ENCODE measurements at regions not wholly inside any gene's neighbourhood (a gene's known extent, or its start where the extent isn't known, plus 50 kb on each side); places are given as distances from the start of the nearest gene placed in this dataset.

DNA sequence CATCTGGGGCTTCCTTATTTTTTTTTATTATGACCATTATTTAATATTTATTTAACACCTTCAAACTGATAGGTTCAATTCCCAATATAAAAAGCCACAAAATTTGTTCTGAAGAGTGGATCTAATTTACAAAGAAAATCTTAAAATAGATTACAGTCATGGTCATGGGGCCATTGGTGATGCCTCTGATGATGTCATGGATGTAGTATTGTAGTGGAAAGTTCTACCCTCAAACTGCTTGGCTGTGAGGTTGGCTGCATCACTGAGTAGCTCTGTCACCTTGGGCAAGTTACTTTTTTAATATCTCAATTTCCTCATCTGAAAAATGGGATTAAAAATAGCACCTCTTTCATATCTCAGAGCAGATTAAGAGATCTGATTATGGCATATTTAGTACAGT, 128.5 kb downstream of the DKK1 start:
- Histone ChIP-seq H3K4me3 (ENCODE audit: low read length) (no peak overlapping the region), H4K20me1 (ENCODE audit: insufficient read depth) (no peaks in the 10 kb centered on the region), H3K9ac (ENCODE audit: low read length) (no peak overlapping the region), H3K79me2 (replicated peaks; ENCODE audit: insufficient read depth, low read length) (no peaks in the 10 kb centered on the region), H3K9me3 (ENCODE audit: low read length) (no peaks in the 10 kb centered on the region), H3K27me3 (ENCODE audit: insufficient read depth, low read depth, low read length) (no peaks in the 10 kb centered on the region), H3K36me3 (ENCODE audit: insufficient read depth, low read length) (no peaks in the 10 kb centered on the region), H3K4me2 (ENCODE audit: low read length) (no peak overlapping the region), H3K9me2 (ENCODE audit: insufficient read depth, low read length) (no peaks in the 10 kb centered on the region), H3F3A (ENCODE audit: insufficient read depth, low read length, poor library complexity, severe bottlenecking) (no peaks in the 10 kb centered on the region), H2AFZ (ENCODE audit: low read depth, low read length) (no peak overlapping the region), H3K27ac (ENCODE audit: low read length) (no peak overlapping the region)
- no peak for TF ChIP-seq EP300 (conservative IDR thresholded peaks at IDR 0.05; ENCODE audit: poor library complexity, severe bottlenecking)
- TF ChIP-seq, protein P1, sequence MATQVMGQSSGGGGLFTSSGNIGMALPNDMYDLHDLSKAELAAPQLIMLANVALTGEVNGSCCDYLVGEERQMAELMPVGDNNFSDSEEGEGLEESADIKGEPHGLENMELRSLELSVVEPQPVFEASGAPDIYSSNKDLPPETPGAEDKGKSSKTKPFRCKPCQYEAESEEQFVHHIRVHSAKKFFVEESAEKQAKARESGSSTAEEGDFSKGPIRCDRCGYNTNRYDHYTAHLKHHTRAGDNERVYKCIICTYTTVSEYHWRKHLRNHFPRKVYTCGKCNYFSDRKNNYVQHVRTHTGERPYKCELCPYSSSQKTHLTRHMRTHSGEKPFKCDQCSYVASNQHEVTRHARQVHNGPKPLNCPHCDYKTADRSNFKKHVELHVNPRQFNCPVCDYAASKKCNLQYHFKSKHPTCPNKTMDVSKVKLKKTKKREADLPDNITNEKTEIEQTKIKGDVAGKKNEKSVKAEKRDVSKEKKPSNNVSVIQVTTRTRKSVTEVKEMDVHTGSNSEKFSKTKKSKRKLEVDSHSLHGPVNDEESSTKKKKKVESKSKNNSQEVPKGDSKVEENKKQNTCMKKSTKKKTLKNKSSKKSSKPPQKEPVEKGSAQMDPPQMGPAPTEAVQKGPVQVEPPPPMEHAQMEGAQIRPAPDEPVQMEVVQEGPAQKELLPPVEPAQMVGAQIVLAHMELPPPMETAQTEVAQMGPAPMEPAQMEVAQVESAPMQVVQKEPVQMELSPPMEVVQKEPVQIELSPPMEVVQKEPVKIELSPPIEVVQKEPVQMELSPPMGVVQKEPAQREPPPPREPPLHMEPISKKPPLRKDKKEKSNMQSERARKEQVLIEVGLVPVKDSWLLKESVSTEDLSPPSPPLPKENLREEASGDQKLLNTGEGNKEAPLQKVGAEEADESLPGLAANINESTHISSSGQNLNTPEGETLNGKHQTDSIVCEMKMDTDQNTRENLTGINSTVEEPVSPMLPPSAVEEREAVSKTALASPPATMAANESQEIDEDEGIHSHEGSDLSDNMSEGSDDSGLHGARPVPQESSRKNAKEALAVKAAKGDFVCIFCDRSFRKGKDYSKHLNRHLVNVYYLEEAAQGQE (IDR thresholded peaks at IDR 0.05; ENCODE audit: borderline replicate concordance) = no peak
- TF ChIP-seq RAD21 (conservative IDR thresholded peaks at IDR 0.05) = no peak
- no peak for TF ChIP-seq SMC3 (conservative IDR thresholded peaks at IDR 0.05; ENCODE audit: poor library complexity)
- no peak for TF ChIP-seq EZH2 (IDR thresholded peaks at IDR 0.05; ENCODE audit: borderline replicate concordance, insufficient read depth, low read length, poor library complexity, severe bottlenecking)
- no peak for TF ChIP-seq POLR2AphosphoS5 (IDR thresholded peaks at IDR 0.05)
- TF ChIP-seq CTCF (IDR thresholded peaks at IDR 0.05; ENCODE audit: poor library complexity, severe bottlenecking) = no peak
- no peak for TF ChIP-seq MXI1 (conservative IDR thresholded peaks at IDR 0.05; ENCODE audit: poor library complexity, severe bottlenecking)
- no peak for TF ChIP-seq TAF1 (IDR thresholded peaks at IDR 0.05; ENCODE audit: low read depth)

- no peaks in the 10 kb centered on the region for H3K36me3 ChIP-seq (ENCODE audit: insufficient read depth, low read length)
- H3K4me2 ChIP-seq (ENCODE audit: low read length) = no peak overlapping the region
- no peaks in the 10 kb centered on the region for H3F3A ChIP-seq (ENCODE audit: insufficient read depth, low read length, poor library complexity, severe bottlenecking)
- no peaks in the 10 kb centered on the region for H3K9me2 ChIP-seq (ENCODE audit: insufficient read depth, low read length)
- TF ChIP-seq EP300 (conservative IDR thresholded peaks at IDR 0.05; ENCODE audit: poor library complexity, severe bottlenecking) = no peak
- no peak overlapping the region for H3K27ac ChIP-seq (ENCODE audit: low read length)
- no peaks in the 10 kb centered on the region for H4K20me1 ChIP-seq (ENCODE audit: insufficient read depth)
- no peaks in the 10 kb centered on the region for H3K27me3 ChIP-seq (ENCODE audit: insufficient read depth, low read depth, low read length)
- no peak overlapping the region for H3K9ac ChIP-seq (ENCODE audit: low read length)
- H3K79me2 ChIP-seq (replicated peaks; ENCODE audit: insufficient read depth, low read length) = no peaks in the 10 kb centered on the region
- H3K4me3 ChIP-seq (ENCODE audit: low read length) = no peak overlapping the region
- H2AFZ ChIP-seq (ENCODE audit: low read depth, low read length) = no peak overlapping the region
- no peaks in the 10 kb centered on the region for H3K9me3 ChIP-seq (ENCODE audit: low read length)
Measured at GRCh38 chr10:52443419-52444388, 129.6 kb downstream of the DKK1 start.

All from neural cell (in vitro differentiated cells).